GM12878 (cell line): ENCODE measurements at regions not wholly inside any gene's neighbourhood (a gene's known extent, or its start where the extent isn't known, plus 50 kb on each side); places are given as distances from the start of the nearest gene placed in this dataset.

ENCODE experiments used
- ATAC-seq: fragments of 200-7000 bp; cut with Tn5 transposase; 3 replicates; pipeline ENCODE4 v1.9.1; 2020; ENCODE audit warnings: mild to moderate bottlenecking, moderate library complexity
- BruUV-seq: library from RNA; stranded (reverse); fragments of 400-500 nt; replicated peaks from 2 replicates; lab custom pipeline; 2021; lab: Mats Ljungman, UMichigan
- CTCF ChIA-PET: fragments of 300-600 bp; sonication (Branson Sonifier 250); formaldehyde crosslinking; extraction: SDS; loops from one replicate; lab custom pipeline; 2021; ENCODE audit warnings: inconsistent platforms; lab: Yijun Ruan, JAX
- POLR2A ChIA-PET: fragments of 350-600 bp; formaldehyde crosslinking; extraction: SDS; loops from one replicate; lab custom pipeline; 2021; ENCODE audit warnings: inconsistent platforms; lab: Charles Lee
- RAD21 ChIA-PET: fragments of 300-600 bp; sonication (Branson Sonifier 250); formaldehyde crosslinking; loops from one replicate; lab custom pipeline; 2023; ENCODE audit warnings: antibody characterized with exemption; ENCODE audit not compliant: unreplicated experiment; lab: Charles Lee
- SMC1A ChIA-PET: fragments of 300-600 bp; sonication (Branson Sonifier 250); formaldehyde crosslinking; loops from one replicate; lab custom pipeline; 2023; ENCODE audit not compliant: unreplicated experiment, uncharacterized antibody; lab: Charles Lee
- DNase-seq: peaks from one replicate; pipeline ENCODE4 v3.0.0-alpha.2; 2011; ENCODE audit warnings: low read depth, low spot score
- FAIRE-seq: peaks from 3 replicates; lab custom pipeline; 2011; peaks lifted over from hg19 to GRCh38; lab: Jason Lieb, UNC
- H2AFZ ChIP-seq: 2 replicates; pipeline ENCODE4 v1.6.0; 2011; ENCODE audit warnings: low read depth, low read length, control low read depth; ENCODE audit not compliant: control insufficient read depth
- H3K27ac ChIP-seq: 2 replicates; pipeline ENCODE4 v1.5.1; 2011; ENCODE audit warnings: control low read depth; ENCODE audit not compliant: control insufficient read depth, insufficient read depth
- H3K27me3 ChIP-seq, 2 experiments: replicated peaks in 1 of 2; 2 replicates each; pipeline versions ENCODE4 v1.6.0 to v1.6.1; 2011; ENCODE audit warnings: low read length in 1 of 2; ENCODE audit not compliant: control insufficient read depth in 2 of 2, insufficient read depth in 2 of 2
- H3K36me3 ChIP-seq, 2 experiments: 2 replicates each; pipeline ENCODE4 v1.5.1; 2011; ENCODE audit warnings: low read length in 1 of 2; ENCODE audit not compliant: control insufficient read depth in 2 of 2, insufficient read depth in 2 of 2
- H3K4me1 ChIP-seq: 2 replicates; pipeline ENCODE4 v1.6.1; 2011; ENCODE audit warnings: mild to moderate bottlenecking, low read length, moderate library complexity, mixed read lengths; ENCODE audit not compliant: control insufficient read depth, insufficient read depth
- H3K4me2 ChIP-seq: 2 replicates; pipeline ENCODE4 v1.6.0; 2011; ENCODE audit warnings: control low read depth; ENCODE audit not compliant: control insufficient read depth, insufficient read depth
- H3K4me3 ChIP-seq: fragments of 200-600 bp; sonication (generic); 2 replicates; pipeline ENCODE4 v1.5.1; 2016
- H3K79me2 ChIP-seq: 2 replicates; pipeline ENCODE4 v1.6.0; 2011; ENCODE audit warnings: low read length; ENCODE audit not compliant: control insufficient read depth, insufficient read depth
- H3K9ac ChIP-seq: 2 replicates; pipeline ENCODE4 v1.8.0; 2011; ENCODE audit warnings: low read length, control low read depth, mixed read lengths; ENCODE audit not compliant: control insufficient read depth, insufficient read depth
- H3K9me3 ChIP-seq: replicated peaks from 3 replicates; pipeline ENCODE4 v1.5.1; 2011; ENCODE audit warnings: mild to moderate bottlenecking, low read length; ENCODE audit not compliant: control insufficient read depth, insufficient read depth
- H4K20me1 ChIP-seq: 2 replicates; pipeline ENCODE4 v1.6.0; 2011; ENCODE audit not compliant: control insufficient read depth, insufficient read depth
- BCL11A ChIP-seq: IDR thresholded peaks from 2 replicates; pipeline ENCODE4 v1.6.1; 2011; ENCODE audit warnings: low read depth, low read length
- BMI1 ChIP-seq: fragments of 450-650 bp; IDR thresholded peaks from 2 replicates; pipeline ENCODE4 v1.6.1; 2016; ENCODE audit warnings: mild to moderate bottlenecking, moderate library complexity, borderline replicate concordance
- BRCA1 ChIP-seq: IDR thresholded peaks from 2 replicates; pipeline ENCODE4 v1.6.1; 2011; ENCODE audit warnings: low read depth, low read length, improper control_type of control experiment
- CHD4 ChIP-seq: fragments of 200-600 bp; sonication (generic); IDR thresholded peaks from 2 replicates; pipeline ENCODE4 v1.6.1; 2016; ENCODE audit warnings: mild to moderate bottlenecking
- E2F4 ChIP-seq: IDR thresholded peaks from 2 replicates; pipeline ENCODE4 v1.6.1; 2012; ENCODE audit warnings: low read depth, low read length, improper control_type of control experiment
- EGR1 ChIP-seq, 2 experiments: IDR thresholded peaks; 1 replicate in 1 of 2; 2 replicates in 1 of 2; pipeline ENCODE4 v1.6.1; 2011 to 2012; ENCODE audit warnings: low read depth in 2 of 2, low read length in 2 of 2, borderline replicate concordance in 1 of 2, mild to moderate bottlenecking in 1 of 2, moderate library complexity in 1 of 2
- FOXK2 ChIP-seq: fragments of 450-650 bp; IDR thresholded peaks from 2 replicates; pipeline ENCODE4 v1.6.1; 2017; ENCODE audit warnings: mild to moderate bottlenecking, moderate library complexity
- HDAC2 ChIP-seq: fragments of 200-600 bp; sonication (generic); IDR thresholded peaks from 2 replicates; pipeline ENCODE4 v1.6.1; 2017
- KAT2A ChIP-seq: conservative IDR thresholded peaks from 2 replicates; pipeline ENCODE4 v1.6.1; 2011; ENCODE audit warnings: low read depth, low read length; ENCODE audit not compliant: control insufficient read depth
- KDM1A ChIP-seq: fragments of 200-600 bp; sonication (generic); IDR thresholded peaks from 2 replicates; pipeline ENCODE4 v1.6.1; 2016; ENCODE audit warnings: borderline replicate concordance
- MLLT1 ChIP-seq: fragments of 450-650 bp; IDR thresholded peaks from 2 replicates; pipeline ENCODE4 v1.6.1; 2016; ENCODE audit warnings: mild to moderate bottlenecking
- PAX8 ChIP-seq: fragments of 450-650 bp; IDR thresholded peaks from 2 replicates; pipeline ENCODE4 v1.6.1; 2017; ENCODE audit warnings: mild to moderate bottlenecking, moderate library complexity
- PKNOX1 ChIP-seq: fragments of 450-650 bp; IDR thresholded peaks from 2 replicates; pipeline ENCODE4 v1.6.1; 2016; ENCODE audit warnings: mild to moderate bottlenecking
- POLR2A ChIP-seq: IDR thresholded peaks from 2 replicates; pipeline ENCODE4 v1.6.1; 2011; ENCODE audit warnings: low read depth, mild to moderate bottlenecking, low read length
- RFX5 ChIP-seq: IDR thresholded peaks from 2 replicates; pipeline ENCODE4 v1.6.1; 2011; ENCODE audit warnings: low read depth, low read length, improper control_type of control experiment
- STAT1 ChIP-seq: fragments of 450-650 bp; conservative IDR thresholded peaks from 2 replicates; pipeline ENCODE4 v1.6.1; 2014; ENCODE audit warnings: antibody characterized with exemption, mild to moderate bottlenecking
- TCF12 ChIP-seq: IDR thresholded peaks from 2 replicates; pipeline ENCODE4 v1.6.1; 2011; ENCODE audit warnings: low read depth, mild to moderate bottlenecking, low read length
- ZNF217 ChIP-seq: fragments of 450-650 bp; IDR thresholded peaks from 2 replicates; pipeline ENCODE4 v1.6.1; 2017; ENCODE audit warnings: antibody characterized with exemption, mild to moderate bottlenecking
- whole genome bisulfite sequencing: methylation state at CpG from one replicate; pipeline ENCODE4 v1.1.6; 2016; ENCODE audit warnings: low lambda C conversion rate; ENCODE audit not compliant: insufficient replicate concordance, insufficient coverage; ENCODE audit errors: missing lambda C conversion rate; 5-methylcytosine and 5-hydroxymethylcytosine counted together
- in situ Hi-C: fragments of 300-500 bp; cut with MboI; formaldehyde crosslinking; loops from 9 replicates; pipeline ENCODE4 v1.14.3; 2018; ENCODE audit warnings: mixed read lengths
- intact Hi-C: fragments of 100-400 bp; cut with micrococcal nuclease; formaldehyde crosslinking; loops from one replicate; pipeline ENCODE4 v1.14.2; 2022; ENCODE audit not compliant: unreplicated experiment

GRCh38 chr2:16396171-16396570, 269.5 kb downstream of the CYRIA start:
- CTCF ChIA-PET: no interaction called here
- DNase-seq (no peak), ATAC-seq (no peak)
- in situ Hi-C loops: no loop called here
- BruUV-seq: no TSS peak
- TF ChIP-seq E2F4: no peak
- TF ChIP-seq BMI1: no peak
- TF ChIP-seq PAX8: no peak
- no peak for TF ChIP-seq HDAC2
- TF ChIP-seq PKNOX1: no peak
- TF ChIP-seq MLLT1: no peak
- no peak for TF ChIP-seq TCF12
- no peak for TF ChIP-seq KAT2A
- TF ChIP-seq EGR1 (IDR thresholded peaks at IDR 0.05; ENCODE audit: borderline replicate concordance in 1 of 2, low read depth in 2 of 2, low read length in 2 of 2): no peak
- no peak for TF ChIP-seq STAT1
- TF ChIP-seq POLR2A: no peak
- no peak for TF ChIP-seq FOXK2
- no peak for TF ChIP-seq BRCA1
- no peak for TF ChIP-seq RFX5
- no peak for TF ChIP-seq CHD4
- TF ChIP-seq BCL11A: no peak
- no peak for TF ChIP-seq ZNF217
- no peak for TF ChIP-seq KDM1A
- TF ChIP-seq, all 136 proteins: peak for 0
- H3K9me3 ChIP-seq: no peaks in the 10 kb centered on the region
- FAIRE-seq: no peak
- ChIA-PET SMC1A (no interaction called here), RAD21 (no interaction called here), POLR2A (no interaction called here)
- 19% methylated on average over 10 of the region's 10 CpGs for WGBS
- no peaks in the 10 kb centered on the region for H3K27me3 ChIP-seq
- no peaks in the 10 kb centered on the region for H3K79me2 ChIP-seq
- no peak overlapping the region for H3K9ac ChIP-seq
- H3K36me3 ChIP-seq: no peaks in the 10 kb centered on the region
- H3K27ac ChIP-seq: no peak overlapping the region
- H3K4me3 ChIP-seq: no peak overlapping the region
- intact Hi-C loops: no loop called here
- no peak overlapping the region for H3K4me2 ChIP-seq
- H2AFZ ChIP-seq: no peak overlapping the region
- no peaks in the 10 kb centered on the region for H4K20me1 ChIP-seq
- no peaks in the 10 kb centered on the region for H3K4me1 ChIP-seq
